SK-N-SH (cell line): ENCODE measurements at regions not wholly inside any gene's neighbourhood (a gene's known extent, or its start where the extent isn't known, plus 50 kb on each side); places are given as distances from the start of the nearest gene placed in this dataset.

Experiments used
- CTCF ChIA-PET: fragments of 300-600, 350-600 bp; formaldehyde crosslinking; extraction: SDS; loops from one replicate; lab custom pipeline; 2021; lab: Yijun Ruan, JAX
- POLR2A ChIA-PET: fragments of 350-600 bp; sonication (Branson Sonifier 250); formaldehyde crosslinking; extraction: SDS; loops from one replicate; lab custom pipeline; 2020; ENCODE audit warnings: antibody characterized with exemption, inconsistent platforms; lab: Yijun Ruan, JAX
- DNase-seq: peaks from one replicate; pipeline ENCODE4 v3.0.0; 2012
- H2AFZ ChIP-seq: fragments of 200-600 bp; sonication (generic); 2 replicates; pipeline ENCODE4 v1.8.1; 2016; ENCODE audit warnings: antibody characterized with exemption, mild to moderate bottlenecking, low read depth
- H3F3A ChIP-seq: fragments of 200-600 bp; sonication (generic); replicated peaks from 2 replicates; pipeline ENCODE3; 2016; ENCODE audit warnings: antibody characterized with exemption, mild to moderate bottlenecking; ENCODE audit not compliant: insufficient read depth
- H3K27ac ChIP-seq, 2 experiments: fragments of 200-500 bp in 1 of 2; fragments of 200-600 bp in 1 of 2; sonication (Bioruptor generic) in 1 of 2; sonication (generic), shearing (Covaris generic) in 1 of 2; 2 replicates each; pipeline versions ENCODE4 v1.5.1 to v1.6.1; 2014 to 2016; ENCODE audit warnings: low read depth in 2 of 2, inconsistent platforms in 1 of 2, low read length in 1 of 2, mild to moderate bottlenecking in 1 of 2, mixed read lengths in 1 of 2
- H3K27me3 ChIP-seq: fragments of 200-600 bp; sonication (generic), shearing (Covaris generic); 2 replicates; pipeline ENCODE4 v1.6.1; 2016; ENCODE audit warnings: mixed run types; ENCODE audit not compliant: insufficient read depth
- H3K36me3 ChIP-seq, 2 experiments: fragments of 200-500 bp in 1 of 2; fragments of 200-600 bp in 1 of 2; sonication (Bioruptor generic) in 1 of 2; sonication (generic) in 1 of 2; replicated peaks in 1 of 2; 2 replicates each; pipeline versions ENCODE3 to v1.5.1; 2014 to 2016; ENCODE audit warnings: low read length in 1 of 2, mild to moderate bottlenecking in 1 of 2; ENCODE audit not compliant: insufficient read depth in 2 of 2, control insufficient read depth in 1 of 2
- H3K4me1 ChIP-seq, 2 experiments: fragments of 200-500 bp in 1 of 2; fragments of 200-600 bp in 1 of 2; sonication (Bioruptor generic) in 1 of 2; sonication (generic), shearing (Covaris generic) in 1 of 2; 2 replicates each; pipeline versions ENCODE4 v1.5.1 to v1.6.1; 2014 to 2016; ENCODE audit warnings: low read depth in 1 of 2, low read length in 1 of 2, mixed run types in 1 of 2; ENCODE audit not compliant: insufficient read depth in 2 of 2, control insufficient read depth in 1 of 2
- H3K4me2 ChIP-seq: fragments of 200-600 bp; sonication (generic), shearing (Covaris generic); 2 replicates; pipeline ENCODE4 v1.6.1; 2017; ENCODE audit warnings: mixed run types
- H3K4me3 ChIP-seq, 2 experiments: fragments of 200-500 bp in 1 of 2; fragments of 200-600 bp in 1 of 2; sonication (Bioruptor generic) in 1 of 2; sonication (generic), shearing (Covaris generic) in 1 of 2; 2 replicates each; pipeline versions ENCODE4 v1.5.1 to v1.8.1; 2014 to 2016; ENCODE audit warnings: low read depth in 2 of 2, inconsistent platforms in 1 of 2, low read length in 1 of 2, mild to moderate bottlenecking in 1 of 2, mixed read lengths in 1 of 2, moderate library complexity in 1 of 2
- H3K79me2 ChIP-seq: fragments of 200-600 bp; sonication (generic); 2 replicates; pipeline ENCODE4 v1.8.1; 2017; ENCODE audit warnings: mild to moderate bottlenecking; ENCODE audit not compliant: insufficient read depth
- H3K9ac ChIP-seq: fragments of 200-600 bp; sonication (generic); 2 replicates; pipeline ENCODE4 v1.6.1; 2017; ENCODE audit warnings: mixed run types
- H3K9me2 ChIP-seq: fragments of 200-600 bp; sonication (generic); 2 replicates; pipeline ENCODE4 v1.6.1; 2017; ENCODE audit warnings: mixed run types
- H3K9me3 ChIP-seq: fragments of 200-600 bp; sonication (generic); 2 replicates; pipeline ENCODE4 v1.6.1; 2017; ENCODE audit warnings: mixed run types, mild to moderate bottlenecking, moderate library complexity
- H4K20me1 ChIP-seq: fragments of 200-600 bp; sonication (generic); 2 replicates; pipeline ENCODE4 v1.6.1; 2017; ENCODE audit warnings: mild to moderate bottlenecking, mixed run types; ENCODE audit not compliant: insufficient read depth
- CHD2 ChIP-seq: fragments of 150-350 bp; IDR thresholded peaks from 2 replicates; pipeline ENCODE4 v1.6.1; 2018; ENCODE audit warnings: low read length; ENCODE audit not compliant: partially characterized antibody
- CTCF ChIP-seq: fragments of 200-600 bp; sonication (generic); IDR thresholded peaks from 2 replicates; pipeline ENCODE4 v1.6.1; 2017; ENCODE audit warnings: antibody characterized with exemption, mild to moderate bottlenecking, moderate library complexity
- ELF1 ChIP-seq: IDR thresholded peaks from 2 replicates; pipeline ENCODE4 v1.4.0; 2012
- EP300 ChIP-seq, 2 experiments: IDR thresholded peaks; 2 replicates each; pipeline versions ENCODE4 v1.4.0 to v1.6.1; 2012; ENCODE audit warnings: borderline replicate concordance in 1 of 2, low read depth in 1 of 2, low read length in 1 of 2
- EZH2phosphoT487 ChIP-seq: fragments of 200-600 bp; sonication (generic); IDR thresholded peaks from 2 replicates; pipeline ENCODE4 v1.6.1; 2017; ENCODE audit warnings: low read depth, mixed run types, mild to moderate bottlenecking, antibody characterized with exemption, moderate library complexity, borderline replicate concordance
- FOXM1 ChIP-seq: IDR thresholded peaks from 2 replicates; pipeline ENCODE4 v1.4.0; 2012; ENCODE audit warnings: low read depth, mild to moderate bottlenecking
- GABPA ChIP-seq: IDR thresholded peaks from 2 replicates; pipeline ENCODE4 v1.4.0; 2012; ENCODE audit warnings: low read depth, mild to moderate bottlenecking
- GATA2 ChIP-seq: sonication (generic); formaldehyde crosslinking; IDR thresholded peaks from 2 replicates; pipeline ENCODE4 v1.5.0; 2020; ENCODE audit warnings: mild to moderate bottlenecking, missing genetic modification reagents
- MXI1 ChIP-seq: IDR thresholded peaks from 2 replicates; pipeline ENCODE4 v1.6.1; 2012; ENCODE audit warnings: mild to moderate bottlenecking, low read depth, low read length, improper control_type of control experiment
- NFIC ChIP-seq: IDR thresholded peaks from 2 replicates; pipeline ENCODE4 v1.4.0; 2012; ENCODE audit warnings: borderline replicate concordance
- RCOR1 ChIP-seq: fragments of 150-350 bp; IDR thresholded peaks from 2 replicates; pipeline ENCODE4 v1.6.1; 2017; ENCODE audit warnings: antibody characterized with exemption, low read length
- RXRA ChIP-seq: IDR thresholded peaks from 2 replicates; pipeline ENCODE4 v1.4.0; 2012; ENCODE audit warnings: low read depth, mild to moderate bottlenecking, borderline replicate concordance
- SIN3A ChIP-seq: IDR thresholded peaks from 2 replicates; pipeline ENCODE4 v1.6.1; 2012; ENCODE audit warnings: low read depth, mild to moderate bottlenecking, low read length, moderate library complexity, borderline replicate concordance
- SMC3 ChIP-seq: IDR thresholded peaks from 2 replicates; pipeline ENCODE4 v1.6.1; 2012; ENCODE audit warnings: low read depth, low read length, improper control_type of control experiment
- TAF1 ChIP-seq: IDR thresholded peaks from 2 replicates; pipeline ENCODE4 v1.6.1; 2012; ENCODE audit warnings: low read depth, mild to moderate bottlenecking, low read length, moderate library complexity, borderline replicate concordance
- TEAD4 ChIP-seq: IDR thresholded peaks from 2 replicates; pipeline ENCODE4 v1.4.0; 2012; ENCODE audit warnings: mild to moderate bottlenecking, borderline replicate concordance; ENCODE audit not compliant: insufficient read depth
- WGBS: methylation state at CpG from one replicate; pipeline ENCODE4 v1.1.6; 2017; ENCODE audit warnings: low lambda C conversion rate; 5-methylcytosine and 5-hydroxymethylcytosine counted together

GRCh38 chr7:25536851-25537250 is 308.6 kb upstream of the NPVF start (continued):
- no peak for TF ChIP-seq TAF1
- no peak for TF ChIP-seq RCOR1
- no peak for TF ChIP-seq EP300 (IDR thresholded peaks at IDR 0.05; ENCODE audit: borderline replicate concordance in 1 of 2, low read depth in 1 of 2, low read length in 1 of 2)

- POLR2A ChIA-PET, result no interaction called here
- H3K27me3 ChIP-seq, result no peaks in the 10 kb centered on the region
- no peaks in the 10 kb centered on the region for H3K79me2 ChIP-seq
- no peaks in the 10 kb centered on the region for H3K9me3 ChIP-seq
- no peak for DNase-seq
- no peak overlapping the region for H3K4me3 ChIP-seq
- H3K4me1 ChIP-seq, result no peaks in the 10 kb centered on the region
- H3K4me2 ChIP-seq, result no peak overlapping the region
- H3K36me3 ChIP-seq, result no peaks in the 10 kb centered on the region
- no peak overlapping the region for H3K9ac ChIP-seq
- whole genome bisulfite sequencing, result 18% methylated on average over 3 of the region's 3 CpGs
- CTCF ChIA-PET, result interaction anchor here (1.4 to 1.9 kb wide), 2 partner anchors 11 to 146 kb away, joined by 4 read pairs; no protein-coding TSS in a partner anchor
- no peaks in the 10 kb centered on the region; the same call in 1 of the 2 replicates for H3K9me2 ChIP-seq
- H3K27ac ChIP-seq, result no peak overlapping the region
- TF ChIP-seq SIN3A (no peak), GABPA (no peak), EZH2phosphoT487 (no peak), GATA2 (no peak), SMC3 (no peak), MXI1 (no peak), TAF1 (no peak), RXRA (no peak), TEAD4 (no peak), CTCF (no peak), EP300 (IDR thresholded peaks at IDR 0.05; ENCODE audit: borderline replicate concordance in 1 of 2, low read depth in 1 of 2, low read length in 1 of 2) (no peak), CHD2 (no peak), NFIC (no peak), FOXM1 (no peak), ELF1 (no peak)
- H4K20me1 ChIP-seq, result no peaks in the 10 kb centered on the region
- no peak overlapping the region for H2AFZ ChIP-seq
- no peaks in the 10 kb centered on the region for H3F3A ChIP-seq
These were observed 309.5 kb upstream of the NPVF start for GRCh38 chr7:25537662-25538375.
